Activated CD8-positive, alpha-beta T cell treated with anti-CD3 and anti-CD28 coated beads, Interleukin-2, amount 10 ng/mL, durations not matched to agents 7 days and 5 days (primary cell): ENCODE measurements at regions not wholly inside any gene's neighbourhood (a gene's known extent, or its start where the extent isn't known, plus 50 kb on each side); places are given as distances from the start of the nearest gene placed in this dataset.
"Not testable (repeated sequence)": the region's sequence is repeated elsewhere in the genome, so short reads cannot be mapped to it uniquely, and the experiment has no call there.

Experiments
- ATAC-seq: fragments of 150-1000 bp; cut with Tn5 transposase; one replicate; pipeline ENCODE4 v1.10.0; 2021; ENCODE audit warnings: moderate library complexity
- CTCF ChIA-PET: fragments of 350-600 bp; sonication (Branson Sonifier 250); formaldehyde crosslinking; loops from one replicate; lab custom pipeline; 2021; ENCODE audit warnings: antibody characterized with exemption; lab: Charles Lee
- POLR2A ChIA-PET: fragments of 350-600 bp; sonication (Branson Sonifier 250); formaldehyde crosslinking; loops from one replicate; lab custom pipeline; 2021; ENCODE audit warnings: antibody characterized with exemption; lab: Charles Lee
- DNase-seq: peaks from one replicate; pipeline ENCODE4 v3.0.0-alpha.2; 2020
- H3K27ac Mint-ChIP-seq: one replicate; pipeline ENCODE4 v1.8.0; 2021; ENCODE audit warnings: mild to moderate bottlenecking, mixed read lengths
- H3K27me3 Mint-ChIP-seq: one replicate; pipeline ENCODE4 v1.8.0; 2021; ENCODE audit warnings: low read depth, mixed read lengths
- H3K36me3 Mint-ChIP-seq: one replicate; pipeline ENCODE4 v1.8.0; 2021; ENCODE audit warnings: low read depth, mixed read lengths
- H3K4me1 Mint-ChIP-seq: one replicate; pipeline ENCODE4 v1.8.0; 2021; ENCODE audit warnings: low read depth, mixed read lengths
- H3K4me3 Mint-ChIP-seq: one replicate; pipeline ENCODE4 v1.8.0; 2021; ENCODE audit warnings: mild to moderate bottlenecking, mixed read lengths
- H3K9me3 Mint-ChIP-seq: one replicate; pipeline ENCODE4 v1.8.0; 2022; ENCODE audit warnings: mixed read lengths; ENCODE audit not compliant: insufficient read depth

DNA sequence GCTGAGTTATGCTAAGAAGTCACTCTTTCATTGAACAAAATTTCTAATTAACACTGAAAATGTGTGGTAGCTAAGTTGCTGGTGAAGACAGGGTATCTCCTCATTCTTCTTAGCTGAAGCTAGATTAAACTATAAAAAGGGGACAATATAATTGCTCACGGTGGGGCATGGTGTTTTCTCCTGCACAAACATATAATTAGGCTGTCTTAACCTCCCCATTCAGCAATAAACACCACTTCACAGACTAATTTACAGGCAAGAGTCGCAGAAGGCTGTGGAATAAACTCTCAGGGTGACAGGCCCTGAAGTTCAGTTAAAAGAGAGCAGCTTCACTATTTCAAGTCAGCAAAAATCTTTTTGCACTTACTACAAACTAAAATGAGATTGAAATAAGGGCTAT lies 338.9 kb upstream of the NT5E start:
- POLR2A ChIA-PET, result no interaction called here
- Mint-ChIP-seq H3K4me1 (no peaks in the 10 kb centered on the region), H3K27me3 (no peaks in the 10 kb centered on the region), H3K4me3 (no peak overlapping the region), H3K36me3 (no peaks in the 10 kb centered on the region), H3K27ac (no peak overlapping the region), H3K9me3 (no peaks in the 10 kb centered on the region)
- DNase-seq, result no peak
- no peak for ATAC-seq
- CTCF ChIA-PET, result no interaction called here

DNA sequence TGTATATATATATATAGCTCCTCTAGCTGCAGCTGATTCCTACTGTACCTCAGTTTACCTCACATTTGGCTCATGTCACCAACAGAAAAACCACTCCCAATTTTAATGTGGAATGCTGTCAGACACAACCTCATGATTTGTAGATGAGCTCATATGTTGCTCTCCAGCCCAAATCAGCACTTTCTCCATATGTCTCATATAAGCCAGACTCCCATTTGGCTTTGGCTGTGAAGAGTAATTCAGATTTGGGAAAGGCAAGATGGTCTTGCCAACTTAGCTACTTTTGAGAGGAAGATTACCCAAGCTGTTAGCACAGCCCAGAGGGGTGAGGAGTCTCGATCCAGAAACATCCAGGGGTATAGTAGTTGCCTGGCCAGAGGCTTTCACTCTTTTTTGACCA lies 342.2 kb upstream of the NT5E start:
- DNase-seq (no peak), ATAC-seq (no peak)
- H3K4me1 Mint-ChIP-seq, result no peaks in the 10 kb centered on the region
- H3K9me3 Mint-ChIP-seq, result no peaks in the 10 kb centered on the region
- ChIA-PET CTCF (no interaction called here), POLR2A (no interaction called here)
- H3K27me3 Mint-ChIP-seq, result no peaks in the 10 kb centered on the region
- no peaks in the 10 kb centered on the region for H3K36me3 Mint-ChIP-seq
- H3K27ac Mint-ChIP-seq, result no peak overlapping the region
- no peak overlapping the region for H3K4me3 Mint-ChIP-seq

DNA sequence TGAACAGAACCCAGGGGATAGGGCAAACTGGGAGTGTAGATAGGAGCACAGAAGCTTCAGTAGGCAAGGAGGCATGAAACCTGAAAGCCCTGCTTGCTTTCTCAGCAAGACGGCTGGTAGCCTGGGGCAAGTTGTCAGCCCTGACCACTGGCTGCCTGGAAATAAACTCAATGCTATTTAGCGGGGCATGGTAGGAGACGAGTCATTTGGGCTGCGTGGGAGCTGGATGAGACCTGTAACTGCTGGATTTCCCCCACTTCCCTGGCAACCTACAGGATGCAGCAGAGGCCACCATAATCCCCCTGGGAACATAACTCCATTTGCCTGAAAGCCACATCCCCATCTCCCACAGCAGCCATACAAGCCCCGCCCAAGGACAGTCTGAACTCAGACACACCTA lies 332.6 kb upstream of the TBX18 start:
- Mint-ChIP-seq H3K27ac (no peak overlapping the region), H3K27me3 (no peaks in the 10 kb centered on the region), H3K36me3 (no peaks in the 10 kb centered on the region), H3K4me1 (no peaks in the 10 kb centered on the region), H3K4me3 (no peak overlapping the region), H3K9me3 (peaks cover 3% of the 10 kb centered on the region)
- DNase-seq (no peak), ATAC-seq (no peak)
- POLR2A ChIA-PET, result no interaction called here
- CTCF ChIA-PET, result no interaction called here

DNA sequence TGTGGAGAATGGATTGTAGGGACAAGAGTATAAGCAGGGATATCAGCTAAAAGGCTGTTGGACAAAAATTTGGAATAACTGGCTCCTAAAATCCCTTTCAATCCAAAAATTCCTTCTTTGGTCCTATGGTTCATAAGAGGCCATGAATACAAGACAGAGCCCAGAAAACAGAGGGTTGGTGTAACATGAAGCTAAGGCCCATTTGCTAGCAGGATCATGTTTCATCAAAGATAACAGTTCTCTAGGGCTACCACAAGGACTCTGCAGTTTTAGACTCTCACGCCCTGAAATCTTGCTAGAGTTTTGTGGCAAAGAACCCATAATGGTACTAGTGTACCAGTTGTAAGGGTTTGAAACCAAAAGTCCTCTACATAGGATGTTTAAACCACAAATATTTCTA lies 327.8 kb upstream of the TBX18 start:
- Mint-ChIP-seq H3K27ac (no peak overlapping the region), H3K4me3 (no peak overlapping the region), H3K36me3 (no peaks in the 10 kb centered on the region), H3K4me1 (no peaks in the 10 kb centered on the region), H3K9me3 (peaks cover 3% of the 10 kb centered on the region), H3K27me3 (no peaks in the 10 kb centered on the region)
- DNase-seq, result no peak
- ChIA-PET CTCF (no interaction called here), POLR2A (no interaction called here)
- no peak for ATAC-seq

DNA sequence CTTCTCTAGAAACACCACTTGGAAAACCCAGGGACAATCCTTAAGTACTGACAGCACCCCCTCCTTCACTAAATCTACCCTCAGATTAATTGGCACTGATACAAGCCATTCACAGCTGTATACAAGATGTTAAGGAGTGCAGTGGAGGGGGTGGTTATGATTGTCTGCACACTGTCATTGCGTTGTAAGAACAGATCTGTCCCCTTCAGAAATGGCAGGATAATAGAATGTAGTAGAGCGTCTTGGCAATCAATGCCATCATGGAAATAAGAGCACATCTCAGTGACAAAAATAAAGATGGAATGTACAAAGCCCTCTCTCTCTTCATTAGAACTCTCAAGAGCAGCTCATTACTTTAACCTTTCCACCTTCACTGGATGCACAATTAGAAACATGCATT lies 324.9 kb upstream of the TBX18 start:
- H3K9me3 Mint-ChIP-seq, result no peaks in the 10 kb centered on the region
- DNase-seq (no peak), ATAC-seq (no peak)
- no peaks in the 10 kb centered on the region for H3K36me3 Mint-ChIP-seq
- no peaks in the 10 kb centered on the region for H3K27me3 Mint-ChIP-seq
- H3K4me3 Mint-ChIP-seq, result no peak overlapping the region
- no peak overlapping the region for H3K27ac Mint-ChIP-seq
- ChIA-PET CTCF (no interaction called here), POLR2A (no interaction called here)
- H3K4me1 Mint-ChIP-seq, result no peaks in the 10 kb centered on the region

DNA sequence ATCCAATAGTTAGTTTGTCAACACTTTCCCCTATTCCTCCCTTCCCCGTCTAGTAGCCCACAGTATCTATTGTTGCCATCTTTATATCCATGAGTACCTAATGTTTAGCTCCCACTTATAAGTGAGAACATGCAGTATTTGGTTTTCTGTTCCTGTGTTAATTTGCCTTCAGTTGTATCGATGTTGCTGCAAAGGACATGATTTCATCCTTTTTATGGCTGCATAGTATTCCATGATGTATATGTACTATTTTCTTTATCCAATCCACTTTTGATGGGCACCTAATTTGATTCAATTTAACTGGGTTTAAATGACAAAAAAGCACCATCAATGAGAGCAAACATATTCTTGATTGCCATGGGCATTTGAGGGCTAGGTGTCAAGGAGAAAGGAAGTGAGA lies 321.5 kb upstream of the TBX18 start:
- DNase-seq, result no peak
- Mint-ChIP-seq H3K4me3 (no peak overlapping the region), H3K27ac (no peak overlapping the region), H3K9me3 (no peaks in the 10 kb centered on the region), H3K36me3 (no peaks in the 10 kb centered on the region), H3K27me3 (no peaks in the 10 kb centered on the region), H3K4me1 (no peaks in the 10 kb centered on the region)
- ChIA-PET CTCF (no interaction called here), POLR2A (no interaction called here)
- no peak for ATAC-seq

DNA sequence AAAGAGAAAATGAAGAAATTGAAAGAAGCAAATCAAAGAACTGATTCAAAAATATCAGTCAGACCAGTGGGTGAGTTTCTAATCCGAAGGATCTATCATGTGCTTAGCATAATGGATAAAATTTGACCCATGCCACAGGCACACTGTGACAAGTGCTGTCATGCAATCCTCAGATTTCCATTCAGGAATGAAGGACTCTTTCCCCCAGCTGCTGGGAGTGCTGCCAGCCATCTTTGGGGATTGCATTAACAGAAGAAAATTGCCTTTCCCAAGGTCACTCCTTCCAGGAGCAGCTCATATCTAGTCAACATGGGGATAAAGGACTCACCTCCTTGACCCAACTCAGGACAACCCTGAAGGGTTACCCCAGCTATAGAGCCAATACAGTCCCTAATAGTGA lies 316.7 kb upstream of the TBX18 start:
- CTCF ChIA-PET, result no interaction called here

DNA sequence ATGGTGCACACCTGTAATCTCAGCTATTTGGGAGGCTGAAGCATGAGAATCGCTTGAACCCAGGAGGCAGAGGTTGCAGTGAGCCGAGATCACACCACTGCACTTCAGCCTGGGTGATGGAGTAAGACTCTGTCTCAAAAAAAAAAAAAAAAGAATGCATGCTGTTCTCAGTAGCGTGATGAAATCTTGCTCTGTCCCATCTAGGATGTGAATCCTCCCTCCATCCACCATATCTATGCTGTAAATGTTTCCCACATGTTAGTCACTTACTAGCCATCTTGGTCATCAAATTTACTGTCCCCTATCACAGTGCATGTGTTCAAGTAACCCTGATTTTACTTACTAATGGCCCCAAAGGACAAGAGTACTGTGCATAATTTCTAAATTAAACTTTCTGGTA lies 315.4 kb upstream of the TBX18 start:
- H3K9me3 Mint-ChIP-seq, result no peaks in the 10 kb centered on the region
- CTCF ChIA-PET, result no interaction called here

More for the DNA sequence above, 316.7 kb upstream of the TBX18 start:
- no peaks in the 10 kb centered on the region for H3K27me3 Mint-ChIP-seq
- no peak for ATAC-seq
- H3K4me3 Mint-ChIP-seq, result no peak overlapping the region
- H3K4me1 Mint-ChIP-seq, result no peaks in the 10 kb centered on the region
- no peak for DNase-seq
- POLR2A ChIA-PET, result no interaction called here
- H3K9me3 Mint-ChIP-seq, result no peaks in the 10 kb centered on the region
- H3K27ac Mint-ChIP-seq, result no peak overlapping the region
- no peaks in the 10 kb centered on the region for H3K36me3 Mint-ChIP-seq

DNA sequence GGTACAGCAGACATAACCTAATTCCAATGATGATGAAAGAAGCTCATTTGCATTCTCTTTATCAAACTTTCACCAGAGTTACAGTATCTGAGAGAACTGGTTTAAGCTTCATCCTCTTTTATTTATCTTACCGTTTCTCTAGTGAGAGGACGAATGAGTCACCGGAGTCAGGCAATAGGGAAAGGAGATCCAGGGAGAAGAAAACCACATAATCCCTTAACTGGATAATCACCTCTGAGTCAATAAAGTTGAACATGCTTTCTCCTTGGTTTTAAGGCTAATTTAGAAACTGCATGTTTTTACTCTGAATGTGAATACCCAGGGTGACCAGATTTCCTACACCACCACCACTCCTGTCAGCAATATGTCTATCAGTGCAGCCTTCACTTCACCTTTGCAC lies 313.7 kb upstream of the TBX18 start:
- Mint-ChIP-seq H3K27me3 (no peaks in the 10 kb centered on the region), H3K27ac (no peak overlapping the region), H3K36me3 (no peaks in the 10 kb centered on the region), H3K4me1 (no peaks in the 10 kb centered on the region), H3K4me3 (no peak overlapping the region), H3K9me3 (no peaks in the 10 kb centered on the region)
- no peak for DNase-seq
- ATAC-seq, result no peak
- ChIA-PET POLR2A (no interaction called here), CTCF (interaction anchor here (1.0 kb wide), 1 partner anchor 9 kb away, joined by 3 read pairs; no protein-coding TSS in a partner anchor)

More for the DNA sequence above, 315.4 kb upstream of the TBX18 start:
- Mint-ChIP-seq H3K27me3 (no peaks in the 10 kb centered on the region), H3K27ac (no peak overlapping the region), H3K36me3 (no peaks in the 10 kb centered on the region), H3K4me1 (no peaks in the 10 kb centered on the region), H3K4me3 (no peak overlapping the region)
- DNase-seq, result no peak
- POLR2A ChIA-PET, result no interaction called here
- no peak for ATAC-seq

DNA sequence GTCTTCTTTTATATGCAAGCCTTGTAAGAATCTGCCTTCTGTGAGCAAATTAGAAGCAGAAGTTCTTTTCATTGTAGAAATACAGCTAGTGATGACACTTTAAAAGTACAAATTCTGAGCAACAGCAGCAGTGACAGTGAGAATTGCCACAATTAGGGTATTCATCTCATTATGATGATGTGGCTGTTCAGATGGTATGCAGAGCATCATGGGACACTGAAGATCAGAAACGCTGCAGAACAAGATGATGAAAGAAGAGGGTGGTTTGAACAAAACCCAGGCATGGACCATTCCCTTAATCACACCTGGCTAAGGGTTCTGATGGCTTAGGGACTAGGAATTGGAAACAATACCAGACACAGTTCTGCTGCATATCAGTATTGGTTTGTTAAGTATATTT lies 312.7 kb upstream of the TBX18 start:
- Mint-ChIP-seq H3K9me3 (no peaks in the 10 kb centered on the region), H3K27ac (no peak overlapping the region), H3K4me3 (no peak overlapping the region), H3K4me1 (no peaks in the 10 kb centered on the region), H3K36me3 (no peaks in the 10 kb centered on the region), H3K27me3 (no peaks in the 10 kb centered on the region)
- ChIA-PET POLR2A (no interaction called here), CTCF (no interaction called here)
- no peak for ATAC-seq
- no peak for DNase-seq

DNA sequence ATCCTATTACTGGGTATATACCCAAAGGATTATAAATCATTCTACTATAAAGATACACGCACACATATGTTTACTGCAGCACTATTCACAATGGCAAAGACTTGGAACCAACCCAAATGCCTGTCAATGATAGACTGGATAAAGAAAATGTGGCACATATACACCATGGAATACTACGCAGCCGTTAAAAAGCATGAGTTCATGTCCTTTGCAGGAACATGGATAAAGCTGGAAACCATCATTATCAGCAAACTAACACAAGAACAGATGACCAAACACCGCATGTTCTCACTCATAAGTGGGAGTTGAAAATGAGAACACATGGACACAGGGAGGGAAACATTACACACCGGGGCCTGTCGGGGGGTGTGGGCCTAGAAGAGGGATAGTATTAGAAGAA lies 307.4 kb upstream of the TBX18 start:
- H3K36me3 Mint-ChIP-seq, H3K9me3 Mint-ChIP-seq, H3K4me1 Mint-ChIP-seq, ATAC-seq, H3K27ac Mint-ChIP-seq, H3K4me3 Mint-ChIP-seq, H3K27me3 Mint-ChIP-seq, POLR2A ChIA-PET, CTCF ChIA-PET, DNase-seq: not testable (repeated sequence)

DNA sequence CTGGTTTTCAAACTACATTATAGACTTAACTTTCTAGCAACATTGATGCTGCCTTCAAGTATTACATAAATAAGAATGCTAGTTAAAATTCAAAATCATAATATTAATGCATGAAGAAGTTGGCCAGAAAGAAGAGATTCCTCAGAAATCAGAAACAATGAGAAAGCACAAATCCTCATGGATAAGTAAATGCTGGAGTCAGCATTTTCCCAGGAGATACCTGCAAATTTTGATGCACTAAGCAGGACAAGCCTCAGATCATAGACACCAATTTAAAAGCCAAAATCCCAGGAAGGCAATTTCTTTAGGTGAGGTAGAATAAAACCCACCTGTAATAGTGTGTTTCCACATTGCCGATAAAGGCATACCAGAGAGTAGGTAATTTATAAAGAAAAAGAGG lies 305.2 kb upstream of the TBX18 start:
- Mint-ChIP-seq H3K27me3 (no peaks in the 10 kb centered on the region), H3K36me3 (no peaks in the 10 kb centered on the region), H3K9me3 (no peaks in the 10 kb centered on the region), H3K4me3 (no peak overlapping the region), H3K4me1 (no peaks in the 10 kb centered on the region), H3K27ac (no peak overlapping the region)
- CTCF ChIA-PET, result no interaction called here
- ATAC-seq, result no peak
- no peak for DNase-seq
- POLR2A ChIA-PET, result no interaction called here

DNA sequence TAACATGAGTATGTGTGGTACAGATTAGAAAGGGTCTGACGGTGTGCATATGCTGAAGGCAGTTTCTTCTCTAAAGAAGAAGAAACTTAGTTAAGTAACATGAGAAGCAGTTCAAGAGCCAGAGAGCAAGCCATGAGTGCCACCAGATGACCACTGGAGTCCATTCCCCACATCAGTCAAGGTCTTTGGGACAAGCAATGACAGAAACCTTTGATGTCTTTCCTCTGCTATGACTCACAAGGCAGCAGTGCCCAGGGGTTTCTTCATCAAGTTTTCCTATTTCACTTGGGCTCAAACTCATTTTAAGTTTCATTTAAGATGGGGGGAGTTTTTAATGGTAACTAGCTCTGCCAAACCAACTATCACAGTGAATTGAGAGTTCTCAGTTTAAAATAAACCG lies 303.8 kb upstream of the TBX18 start:
- H3K27ac Mint-ChIP-seq, result no peak overlapping the region
- no peaks in the 10 kb centered on the region for H3K9me3 Mint-ChIP-seq
- DNase-seq, result no peak
- H3K27me3 Mint-ChIP-seq, result no peaks in the 10 kb centered on the region
- no peak for ATAC-seq
- no peaks in the 10 kb centered on the region for H3K36me3 Mint-ChIP-seq
- no peak overlapping the region for H3K4me3 Mint-ChIP-seq
- CTCF ChIA-PET, result interaction anchor here (1.0 kb wide), 1 partner anchor 10 kb away, joined by 3 read pairs; no protein-coding TSS in a partner anchor
- POLR2A ChIA-PET, result no interaction called here
- no peaks in the 10 kb centered on the region for H3K4me1 Mint-ChIP-seq
